MM.1S (cell line): ENCODE measurements at regions not wholly inside any gene's neighbourhood (a gene's known extent, or its start where the extent isn't known, plus 50 kb on each side); places are given as distances from the start of the nearest gene placed in this dataset.

ENCODE experiments used
- DNase-seq: peaks from one replicate; pipeline ENCODE4 v3.0.0-alpha.2; 2015
- H2AFZ ChIP-seq: fragments of 300-600 bp; sonication (generic); 2 replicates; pipeline ENCODE4 v1.6.0; 2016; ENCODE audit warnings: antibody characterized with exemption, low read length
- H3F3A ChIP-seq: fragments of 300-600 bp; sonication (generic); 2 replicates; pipeline ENCODE4 v1.6.1; 2016; ENCODE audit warnings: mild to moderate bottlenecking, antibody characterized with exemption, low read length, moderate library complexity, mixed read lengths; ENCODE audit not compliant: insufficient read depth
- H3K27ac ChIP-seq: fragments of 300-600 bp; sonication (generic); 2 replicates; pipeline ENCODE4 v1.5.1; 2016; ENCODE audit warnings: mild to moderate bottlenecking, low read length
- H3K27me3 ChIP-seq: fragments of 300-600 bp; sonication (generic); replicated peaks from 2 replicates; pipeline ENCODE4 v1.6.0; 2016; ENCODE audit warnings: low read length; ENCODE audit not compliant: insufficient read depth
- H3K36me3 ChIP-seq: fragments of 300-600 bp; sonication (generic); replicated peaks from 2 replicates; pipeline ENCODE4 v1.6.1; 2016; ENCODE audit warnings: mild to moderate bottlenecking, low read length, mixed read lengths; ENCODE audit not compliant: insufficient read depth
- H3K4me1 ChIP-seq: fragments of 300-600 bp; sonication (generic); 2 replicates; pipeline ENCODE4 v1.6.1; 2016; ENCODE audit warnings: low read length, mixed read lengths
- H3K4me2 ChIP-seq: fragments of 300-600 bp; sonication (generic); 2 replicates; pipeline ENCODE4 v1.6.0; 2016; ENCODE audit warnings: low read depth, low read length
- H3K4me3 ChIP-seq: fragments of 300-600 bp; sonication (generic); 2 replicates; pipeline ENCODE4 v1.5.1; 2016; ENCODE audit warnings: low read length, mixed read lengths
- H3K79me2 ChIP-seq: fragments of 300-600 bp; sonication (generic); 2 replicates; pipeline ENCODE4 v1.6.1; 2016; ENCODE audit warnings: mixed run types, low read length, mixed read lengths
- H3K9ac ChIP-seq: fragments of 300-600 bp; sonication (generic); 2 replicates; pipeline ENCODE4 v1.6.1; 2016; ENCODE audit warnings: low read length, mixed read lengths
- H3K9me2 ChIP-seq: fragments of 300-600 bp; sonication (generic); replicated peaks from 2 replicates; pipeline ENCODE4 v1.6.1; 2016; ENCODE audit warnings: mild to moderate bottlenecking, low read length, mixed read lengths; ENCODE audit not compliant: insufficient read depth
- H3K9me3 ChIP-seq: fragments of 300-600 bp; sonication (generic); replicated peaks from 2 replicates; pipeline ENCODE4 v1.6.1; 2016; ENCODE audit warnings: mild to moderate bottlenecking, low read length, mixed read lengths; ENCODE audit not compliant: insufficient read depth
- H4K20me1 ChIP-seq: fragments of 300-600 bp; sonication (generic); 2 replicates; pipeline ENCODE4 v1.6.1; 2016; ENCODE audit warnings: mild to moderate bottlenecking, low read length, moderate library complexity, mixed read lengths; ENCODE audit not compliant: insufficient read depth
- CTCF ChIP-seq: fragments of 300-600 bp; sonication (generic); IDR thresholded peaks from 2 replicates; pipeline ENCODE4 v1.5.1; 2016; ENCODE audit warnings: antibody characterized with exemption, low read length, mixed read lengths
- EZH2 ChIP-seq: fragments of 300-600 bp; sonication (generic); optimal IDR thresholded peaks from 2 replicates; pipeline ENCODE3; 2017; ENCODE audit warnings: low read depth, mild to moderate bottlenecking, antibody characterized with exemption, low read length, mixed read lengths
- EZH2phosphoT487 ChIP-seq: fragments of 300-600 bp; sonication (generic); IDR thresholded peaks from 2 replicates; pipeline ENCODE4 v1.6.1; 2018; ENCODE audit warnings: antibody characterized with exemption, low read length

GRCh38 chr1:198907423-198907746 is 268.5 kb downstream of the PTPRC start:
- H3K27ac ChIP-seq = no peak overlapping the region
- H3K27me3 ChIP-seq = no peaks in the 10 kb centered on the region
- no peak for DNase-seq
- no peaks in the 10 kb centered on the region for H3K9me3 ChIP-seq
- H3K36me3 ChIP-seq = no peaks in the 10 kb centered on the region
- H3K4me2 ChIP-seq = no peak overlapping the region
- no peaks in the 10 kb centered on the region for H3F3A ChIP-seq
- no peaks in the 10 kb centered on the region for H3K79me2 ChIP-seq
- H3K9ac ChIP-seq = no peak overlapping the region
- no peak for TF ChIP-seq CTCF
- TF ChIP-seq EZH2 = no peak
- TF ChIP-seq EZH2phosphoT487 = no peak
- no peaks in the 10 kb centered on the region for H3K9me2 ChIP-seq
- peaks cover 8% of the 10 kb centered on the region for H3K4me1 ChIP-seq
- H4K20me1 ChIP-seq = no peaks in the 10 kb centered on the region
- no peak overlapping the region for H3K4me3 ChIP-seq
- no peak overlapping the region for H2AFZ ChIP-seq

GRCh38 chr1:198908995-198909394 is 270.2 kb downstream of the PTPRC start:
- Histone ChIP-seq H3K36me3 (no peaks in the 10 kb centered on the region), H4K20me1 (no peaks in the 10 kb centered on the region), H3K9me3 (no peaks in the 10 kb centered on the region), H3K27me3 (no peaks in the 10 kb centered on the region), H3K9me2 (no peaks in the 10 kb centered on the region), H2AFZ (no peak overlapping the region), H3K79me2 (no peaks in the 10 kb centered on the region), H3K4me2 (no peak overlapping the region), H3K4me1 (peaks cover 5% of the 10 kb centered on the region; the same call in 1 of the 2 replicates), H3K4me3 (no peak overlapping the region), H3K27ac (no peak overlapping the region), H3K9ac (no peak overlapping the region), H3F3A (no peaks in the 10 kb centered on the region)
- DNase-seq = no peak
- TF ChIP-seq EZH2 = no peak
- no peak for TF ChIP-seq EZH2phosphoT487
- TF ChIP-seq CTCF = no peak

GRCh38 chr1:198909973-198910372 is 271.1 kb downstream of the PTPRC start:
- H3K4me1 ChIP-seq = no peaks in the 10 kb centered on the region
- TF ChIP-seq CTCF (no peak), EZH2 (no peak), EZH2phosphoT487 (no peak)

GRCh38 chr1:198910816-198911215 is 272.0 kb downstream of the PTPRC start:
- H3K27ac ChIP-seq = no peak overlapping the region
- no peak overlapping the region for H3K4me3 ChIP-seq
- no peaks in the 10 kb centered on the region for H3K27me3 ChIP-seq
- TF ChIP-seq EZH2phosphoT487 = no peak
- TF ChIP-seq EZH2 = no peak
- no peak for TF ChIP-seq CTCF
- no peak overlapping the region for H3K4me2 ChIP-seq
- no peaks in the 10 kb centered on the region for H4K20me1 ChIP-seq
- H3F3A ChIP-seq = no peaks in the 10 kb centered on the region
- H3K9me3 ChIP-seq = no peaks in the 10 kb centered on the region
- no peaks in the 10 kb centered on the region for H3K79me2 ChIP-seq
- H3K9ac ChIP-seq = no peak overlapping the region
- H3K4me1 ChIP-seq = no peaks in the 10 kb centered on the region
- H2AFZ ChIP-seq = no peak overlapping the region
- no peaks in the 10 kb centered on the region for H3K9me2 ChIP-seq
- no peak for DNase-seq
- H3K36me3 ChIP-seq = no peaks in the 10 kb centered on the region

More at GRCh38 chr1:198909973-198910372, 271.1 kb downstream of the PTPRC start:
- Histone ChIP-seq H3K4me2 (no peak overlapping the region), H2AFZ (no peak overlapping the region), H3K9me3 (no peaks in the 10 kb centered on the region), H3K27me3 (no peaks in the 10 kb centered on the region), H3K27ac (no peak overlapping the region), H3K79me2 (no peaks in the 10 kb centered on the region), H3K9ac (no peak overlapping the region), H3K4me3 (no peak overlapping the region), H3K9me2 (no peaks in the 10 kb centered on the region), H3K36me3 (no peaks in the 10 kb centered on the region), H3F3A (no peaks in the 10 kb centered on the region), H4K20me1 (no peaks in the 10 kb centered on the region)
- DNase-seq = no peak
